Stimulated activated CD4-positive, alpha-beta T cell treated with anti-CD3 and anti-CD28 coated beads, Interleukin-15, amount 100 ng/mL, for 24 hours (primary cell): ENCODE measurements at regions not wholly inside any gene's neighbourhood (a gene's known extent, or its start where the extent isn't known, plus 50 kb on each side); places are given as distances from the start of the nearest gene placed in this dataset.
"Not testable (repeated sequence)": the region's sequence is repeated elsewhere in the genome, so short reads cannot be mapped to it uniquely, and the experiment has no call there.

Source experiments
- DNase-seq: peaks from one replicate; pipeline ENCODE4 v3.0.0-alpha.2; 2020

GRCh38 chr2:14756122-14756541 is 123.6 kb downstream of the LRATD1 start:
- DNase-seq: no peak

GRCh38 chr2:14756981-14757657 is 124.6 kb downstream of the LRATD1 start:
- DNase-seq: no peak

- no peak for DNase-seq
Observed at GRCh38 chr2:14759082-14759481, 126.6 kb downstream of the LRATD1 start.

GRCh38 chr2:14760169-14760568 is 127.7 kb downstream of the LRATD1 start:
- DNase-seq: no peak

GRCh38 chr2:14761118-14761517 is 128.6 kb downstream of the LRATD1 start:
- DNase-seq: no peak

- no peak for DNase-seq
Observed at GRCh38 chr2:14773696-14774095, 141.2 kb downstream of the LRATD1 start.

GRCh38 chr2:14774436-14774968 is 142.0 kb downstream of the LRATD1 start:
- DNase-seq: no peak

GRCh38 chr2:14776216-14776615 is 143.7 kb downstream of the LRATD1 start:
- DNase-seq: no peak

- no peak for DNase-seq
Observed at GRCh38 chr2:14778015-14778414, 145.5 kb downstream of the LRATD1 start.

- DNase-seq: no peak
Observed at GRCh38 chr2:14779252-14779651, 146.7 kb downstream of the LRATD1 start.

GRCh38 chr2:14781142-14781541 is 148.6 kb downstream of the LRATD1 start:
- no peak for DNase-seq

GRCh38 chr2:14788814-14789213 is 156.3 kb downstream of the LRATD1 start:
- DNase-seq: not testable (repeated sequence)

GRCh38 chr2:14790041-14790640 is 157.6 kb downstream of the LRATD1 start:
- DNase-seq: no peak

- DNase-seq: no peak
Observed at GRCh38 chr2:14803994-14804393, 171.5 kb downstream of the LRATD1 start.

GRCh38 chr2:14804902-14805301 is 172.4 kb downstream of the LRATD1 start:
- no peak for DNase-seq

- no peak for DNase-seq
Observed at GRCh38 chr2:14806613-14807012, 174.1 kb downstream of the LRATD1 start.

- no peak for DNase-seq
Observed at GRCh38 chr2:14815201-14815600, 182.7 kb downstream of the LRATD1 start.

- no peak for DNase-seq
Observed at GRCh38 chr2:14816069-14817060, 183.8 kb downstream of the LRATD1 start.

GRCh38 chr2:14817848-14818247 is 185.3 kb downstream of the LRATD1 start:
- no peak for DNase-seq

- DNase-seq: no peak
Observed at GRCh38 chr2:14826518-14826917, 194.0 kb downstream of the LRATD1 start.

- no peak for DNase-seq
Observed at GRCh38 chr2:14827226-14828023, 194.9 kb downstream of the LRATD1 start.

GRCh38 chr2:14828223-14828622 is 195.7 kb downstream of the LRATD1 start:
- no peak for DNase-seq
